Ishikawa (cell line): ENCODE measurements at regions not wholly inside any gene's neighbourhood (a gene's known extent, or its start where the extent isn't known, plus 50 kb on each side); places are given as distances from the start of the nearest gene placed in this dataset.

Source experiments
- CEBPB ChIP-seq: IDR thresholded peaks from 2 replicates; pipeline ENCODE4 v1.6.1; 2012
- CREB1 ChIP-seq: IDR thresholded peaks from 2 replicates; pipeline ENCODE4 v1.6.1; 2012; ENCODE audit warnings: low read depth
- EGR1 ChIP-seq: IDR thresholded peaks from 2 replicates; pipeline ENCODE4 v1.6.1; 2012
- EP300 ChIP-seq: IDR thresholded peaks from 2 replicates; pipeline ENCODE4 v1.6.1; 2012; ENCODE audit warnings: borderline replicate concordance
- FOXM1 ChIP-seq: IDR thresholded peaks from 2 replicates; pipeline ENCODE4 v1.6.1; 2012; ENCODE audit warnings: low read depth, borderline replicate concordance
- NFIC ChIP-seq: IDR thresholded peaks from 2 replicates; pipeline ENCODE4 v1.6.1; 2012
- RAD21 ChIP-seq: IDR thresholded peaks from 2 replicates; pipeline ENCODE4 v1.6.1; 2012; ENCODE audit warnings: low read depth
- TAF1 ChIP-seq: IDR thresholded peaks from 2 replicates; pipeline ENCODE4 v1.6.1; 2012; ENCODE audit warnings: low read depth, mild to moderate bottlenecking
- TCF12 ChIP-seq: IDR thresholded peaks from 2 replicates; pipeline ENCODE4 v1.6.1; 2012; ENCODE audit warnings: low read depth
- TEAD4 ChIP-seq: IDR thresholded peaks from 2 replicates; pipeline ENCODE4 v1.6.1; 2012
- YY1 ChIP-seq: IDR thresholded peaks from 2 replicates; pipeline ENCODE4 v1.6.1; 2012; ENCODE audit warnings: low read depth
- ZBTB7A ChIP-seq: IDR thresholded peaks from 2 replicates; pipeline ENCODE4 v1.6.1; 2012; ENCODE audit warnings: low read depth
- TF ChIP-seq, protein P1 (sequence below): IDR thresholded peaks from 2 replicates; pipeline ENCODE4 v1.6.1; 2012
- TF ChIP-seq, protein P2 (sequence below): IDR thresholded peaks from 2 replicates; pipeline ENCODE4 v1.6.1; 2012; ENCODE audit warnings: low read depth, mild to moderate bottlenecking

DNA sequence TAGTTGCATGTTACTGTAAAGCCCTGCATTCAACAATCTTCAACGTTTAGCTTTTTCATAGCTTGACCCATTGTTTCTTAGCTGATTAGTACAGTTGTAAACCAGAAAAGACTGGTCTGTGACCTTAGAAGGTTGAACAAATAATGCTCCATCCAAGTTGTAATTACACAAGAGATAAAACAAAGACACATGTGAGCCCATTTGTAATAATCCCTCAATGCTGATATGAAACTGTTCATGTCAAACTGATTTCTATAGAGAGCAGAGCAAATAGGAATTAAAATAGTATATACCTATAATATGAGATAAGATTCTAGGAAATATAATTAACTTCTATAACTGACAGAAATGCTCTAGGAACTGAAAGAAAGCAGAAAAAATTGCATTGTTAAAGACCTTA is 94.7 kb upstream of the SLC25A13 start:
- no peak for TF ChIP-seq CEBPB
- no peak for TF ChIP-seq YY1
- TF ChIP-seq ZBTB7A, result no peak
- TF ChIP-seq RAD21, result no peak
- TF ChIP-seq TCF12, result no peak
- TF ChIP-seq EP300, result no peak
- no peak for TF ChIP-seq EGR1
- no peak for TF ChIP-seq FOXM1
- TF ChIP-seq TAF1, result no peak
- TF ChIP-seq, protein P1, sequence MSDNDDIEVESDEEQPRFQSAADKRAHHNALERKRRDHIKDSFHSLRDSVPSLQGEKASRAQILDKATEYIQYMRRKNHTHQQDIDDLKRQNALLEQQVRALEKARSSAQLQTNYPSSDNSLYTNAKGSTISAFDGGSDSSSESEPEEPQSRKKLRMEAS, result no peak
- TF ChIP-seq, protein P2, sequence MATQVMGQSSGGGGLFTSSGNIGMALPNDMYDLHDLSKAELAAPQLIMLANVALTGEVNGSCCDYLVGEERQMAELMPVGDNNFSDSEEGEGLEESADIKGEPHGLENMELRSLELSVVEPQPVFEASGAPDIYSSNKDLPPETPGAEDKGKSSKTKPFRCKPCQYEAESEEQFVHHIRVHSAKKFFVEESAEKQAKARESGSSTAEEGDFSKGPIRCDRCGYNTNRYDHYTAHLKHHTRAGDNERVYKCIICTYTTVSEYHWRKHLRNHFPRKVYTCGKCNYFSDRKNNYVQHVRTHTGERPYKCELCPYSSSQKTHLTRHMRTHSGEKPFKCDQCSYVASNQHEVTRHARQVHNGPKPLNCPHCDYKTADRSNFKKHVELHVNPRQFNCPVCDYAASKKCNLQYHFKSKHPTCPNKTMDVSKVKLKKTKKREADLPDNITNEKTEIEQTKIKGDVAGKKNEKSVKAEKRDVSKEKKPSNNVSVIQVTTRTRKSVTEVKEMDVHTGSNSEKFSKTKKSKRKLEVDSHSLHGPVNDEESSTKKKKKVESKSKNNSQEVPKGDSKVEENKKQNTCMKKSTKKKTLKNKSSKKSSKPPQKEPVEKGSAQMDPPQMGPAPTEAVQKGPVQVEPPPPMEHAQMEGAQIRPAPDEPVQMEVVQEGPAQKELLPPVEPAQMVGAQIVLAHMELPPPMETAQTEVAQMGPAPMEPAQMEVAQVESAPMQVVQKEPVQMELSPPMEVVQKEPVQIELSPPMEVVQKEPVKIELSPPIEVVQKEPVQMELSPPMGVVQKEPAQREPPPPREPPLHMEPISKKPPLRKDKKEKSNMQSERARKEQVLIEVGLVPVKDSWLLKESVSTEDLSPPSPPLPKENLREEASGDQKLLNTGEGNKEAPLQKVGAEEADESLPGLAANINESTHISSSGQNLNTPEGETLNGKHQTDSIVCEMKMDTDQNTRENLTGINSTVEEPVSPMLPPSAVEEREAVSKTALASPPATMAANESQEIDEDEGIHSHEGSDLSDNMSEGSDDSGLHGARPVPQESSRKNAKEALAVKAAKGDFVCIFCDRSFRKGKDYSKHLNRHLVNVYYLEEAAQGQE, result no peak
- no peak for TF ChIP-seq CREB1
- TF ChIP-seq NFIC, result no peak
- TF ChIP-seq TEAD4, result no peak
